ENCODE measurements at regions not wholly inside any gene's neighbourhood (a gene's known extent, or its start where the extent isn't known, plus 50 kb on each side); places are given as distances from the start of the nearest gene placed in this dataset.

DNA sequence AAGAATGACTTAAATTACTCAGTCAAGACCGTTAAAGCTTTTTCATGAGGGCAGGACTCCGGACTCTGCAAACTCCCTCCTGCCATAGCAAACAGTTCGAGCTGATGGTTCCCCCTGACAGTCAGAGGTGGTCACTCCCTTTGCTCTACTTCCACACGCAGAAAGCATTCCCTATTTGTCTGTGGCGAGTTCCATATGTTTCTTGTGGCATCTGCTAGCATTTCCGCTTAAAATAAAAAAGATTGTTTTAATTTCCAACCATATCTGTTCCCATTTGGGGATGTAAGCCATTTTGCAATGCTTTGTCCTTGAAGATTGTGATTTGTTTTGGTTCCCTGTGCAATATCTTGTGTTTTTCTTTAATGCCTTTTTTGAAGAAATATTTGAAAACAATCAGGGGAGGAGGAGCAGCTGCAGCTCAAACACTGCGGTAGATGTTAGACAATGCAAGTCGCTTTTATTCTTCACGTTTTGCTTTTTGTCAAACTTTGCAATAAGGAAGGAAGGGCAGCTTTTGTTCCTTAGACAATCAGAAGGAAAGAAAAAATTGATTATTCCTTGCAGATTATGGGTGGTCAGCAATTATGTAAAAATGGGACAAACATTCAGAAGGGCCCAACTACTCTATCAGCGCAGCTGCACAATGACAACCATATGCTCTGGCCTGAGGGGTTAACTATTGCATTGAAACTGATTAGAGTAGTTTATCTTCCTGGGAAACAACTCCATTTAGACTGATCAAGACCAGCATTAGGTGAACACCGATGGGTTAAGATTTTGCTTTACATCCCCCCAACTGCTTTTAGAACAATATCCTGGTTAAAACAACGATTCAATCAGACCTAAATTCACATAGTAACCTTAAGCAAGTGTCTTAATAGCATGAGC, 425.8 kb upstream of the NRP1 start:
- TF ChIP-seq, protein P1, sequence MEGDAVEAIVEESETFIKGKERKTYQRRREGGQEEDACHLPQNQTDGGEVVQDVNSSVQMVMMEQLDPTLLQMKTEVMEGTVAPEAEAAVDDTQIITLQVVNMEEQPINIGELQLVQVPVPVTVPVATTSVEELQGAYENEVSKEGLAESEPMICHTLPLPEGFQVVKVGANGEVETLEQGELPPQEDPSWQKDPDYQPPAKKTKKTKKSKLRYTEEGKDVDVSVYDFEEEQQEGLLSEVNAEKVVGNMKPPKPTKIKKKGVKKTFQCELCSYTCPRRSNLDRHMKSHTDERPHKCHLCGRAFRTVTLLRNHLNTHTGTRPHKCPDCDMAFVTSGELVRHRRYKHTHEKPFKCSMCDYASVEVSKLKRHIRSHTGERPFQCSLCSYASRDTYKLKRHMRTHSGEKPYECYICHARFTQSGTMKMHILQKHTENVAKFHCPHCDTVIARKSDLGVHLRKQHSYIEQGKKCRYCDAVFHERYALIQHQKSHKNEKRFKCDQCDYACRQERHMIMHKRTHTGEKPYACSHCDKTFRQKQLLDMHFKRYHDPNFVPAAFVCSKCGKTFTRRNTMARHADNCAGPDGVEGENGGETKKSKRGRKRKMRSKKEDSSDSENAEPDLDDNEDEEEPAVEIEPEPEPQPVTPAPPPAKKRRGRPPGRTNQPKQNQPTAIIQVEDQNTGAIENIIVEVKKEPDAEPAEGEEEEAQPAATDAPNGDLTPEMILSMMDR (IDR thresholded peaks at IDR 0.05), result no peak
- TF ChIP-seq POLR2A (IDR thresholded peaks at IDR 0.05), result no peak

Data from uterus (tissue), 2 donors.